DND-41 (cell line): ENCODE measurements at regions not wholly inside any gene's neighbourhood (a gene's known extent, or its start where the extent isn't known, plus 50 kb on each side); places are given as distances from the start of the nearest gene placed in this dataset.

ENCODE experiments used
- ATAC-seq: fragments of 200-7000 bp; cut with Tn5 transposase; 3 replicates; pipeline ENCODE4 v1.9.1; 2021; ENCODE audit warnings: low read depth; ENCODE audit not compliant: insufficient read depth
- DNase-seq: peaks from one replicate; pipeline ENCODE4 v3.0.0-alpha.2; 2020
- H2AFZ ChIP-seq: 2 replicates; pipeline ENCODE4 v1.6.0; 2012; ENCODE audit warnings: low read depth, low read length
- H3K27ac ChIP-seq: 2 replicates; pipeline ENCODE4 v1.5.1; 2012; ENCODE audit warnings: low read length, inconsistent platforms
- H3K27me3 ChIP-seq: fragments of 200-600 bp; sonication (generic); 2 replicates; pipeline ENCODE4 v1.6.0; 2012; ENCODE audit warnings: low read length, mild to moderate bottlenecking, inconsistent platforms; ENCODE audit not compliant: insufficient read depth, poor library complexity
- H3K36me3 ChIP-seq: 2 replicates; pipeline ENCODE4 v1.5.1; 2012; ENCODE audit warnings: low read length, inconsistent platforms; ENCODE audit not compliant: insufficient read depth
- H3K4me1 ChIP-seq: 2 replicates; pipeline ENCODE4 v1.5.1; 2012; ENCODE audit warnings: mild to moderate bottlenecking, low read length; ENCODE audit not compliant: insufficient read depth
- H3K4me2 ChIP-seq: 2 replicates; pipeline ENCODE4 v1.6.0; 2012; ENCODE audit warnings: mild to moderate bottlenecking, moderate library complexity, low read length, inconsistent platforms; ENCODE audit not compliant: insufficient read depth
- H3K4me3 ChIP-seq, 2 experiments: fragments of 200-600 bp in 1 of 2; shearing (Covaris generic) in 1 of 2; 2 replicates each; pipeline ENCODE4 v1.5.1; 2012 to 2016; ENCODE audit warnings: inconsistent platforms in 2 of 2, low read length in 2 of 2, mild to moderate bottlenecking in 2 of 2, low read depth in 1 of 2, moderate library complexity in 1 of 2
- H3K79me2 ChIP-seq: 2 replicates; pipeline ENCODE4 v1.6.0; 2012; ENCODE audit warnings: low read length, inconsistent platforms; ENCODE audit not compliant: insufficient read depth
- H3K9ac ChIP-seq: 2 replicates; pipeline ENCODE4 v1.6.0; 2012; ENCODE audit warnings: low read depth, mild to moderate bottlenecking, inconsistent platforms, low read length, moderate library complexity
- H3K9me3 ChIP-seq: 2 replicates; pipeline ENCODE4 v1.5.1; 2012; ENCODE audit warnings: low read length, moderate library complexity, mild to moderate bottlenecking, inconsistent platforms; ENCODE audit not compliant: insufficient read depth, severe bottlenecking
- H4K20me1 ChIP-seq: 2 replicates; pipeline ENCODE4 v1.6.0; 2012; ENCODE audit warnings: low read length; ENCODE audit not compliant: insufficient read depth
- CTCF ChIP-seq: IDR thresholded peaks from 2 replicates; pipeline ENCODE4 v1.5.1; 2012; ENCODE audit warnings: borderline replicate concordance, low read length, moderate library complexity, mild to moderate bottlenecking; ENCODE audit not compliant: poor library complexity, severe bottlenecking; ENCODE audit errors: extremely low read depth
- EZH2 ChIP-seq: IDR thresholded peaks from 3 replicates; pipeline ENCODE4 v1.6.1; 2012; ENCODE audit warnings: borderline replicate concordance, low read depth, mild to moderate bottlenecking, moderate library complexity, low read length, inconsistent platforms; ENCODE audit not compliant: severe bottlenecking

DNA sequence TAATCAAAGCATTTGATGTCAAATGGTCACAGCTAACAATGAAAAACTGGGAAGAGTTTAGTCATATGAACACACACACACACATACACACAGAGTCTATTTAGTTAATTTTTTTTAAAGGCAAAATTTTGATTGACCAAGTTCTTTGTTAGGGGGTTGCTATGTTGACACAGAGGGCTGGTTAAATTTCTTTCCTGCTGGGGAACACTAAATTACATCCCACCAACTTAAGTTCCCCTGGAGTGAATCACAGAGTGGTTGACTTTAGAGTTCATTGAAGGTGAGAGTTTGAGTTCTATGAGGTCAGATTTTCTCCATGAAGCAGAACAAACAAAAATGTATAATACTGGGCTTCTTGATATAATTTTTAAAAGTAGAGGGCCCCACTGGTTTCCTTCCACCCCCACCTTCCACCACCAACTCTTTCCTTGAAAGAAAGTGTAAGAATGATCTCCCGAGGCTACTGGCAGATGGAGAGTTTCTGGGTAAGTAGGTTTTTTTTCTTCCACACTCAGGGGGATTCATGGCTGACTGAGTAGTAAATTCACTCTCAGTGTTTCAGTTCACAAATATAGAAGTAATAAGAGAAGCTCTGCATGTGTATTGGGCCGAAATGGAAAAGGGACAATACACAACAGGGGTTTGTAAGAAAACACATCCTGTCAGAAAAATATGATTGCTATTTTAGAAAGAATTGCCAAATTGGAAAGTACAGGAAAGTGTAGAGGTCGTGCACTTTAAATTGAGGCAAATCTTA is 917.0 kb upstream of the LCORL start:
- Histone ChIP-seq H3K36me3 (no peaks in the 10 kb centered on the region), H3K4me2 (no peak overlapping the region), H3K4me1 (no peaks in the 10 kb centered on the region), H3K27me3 (no peaks in the 10 kb centered on the region), H3K27ac (no peak overlapping the region), H3K9me3 (no peaks in the 10 kb centered on the region), H3K9ac (no peak overlapping the region), H3K79me2 (no peaks in the 10 kb centered on the region), H2AFZ (no peak overlapping the region), H4K20me1 (no peaks in the 10 kb centered on the region), H3K4me3 (no peak overlapping the region)
- no peak for DNase-seq
- no peak for TF ChIP-seq EZH2
- TF ChIP-seq CTCF, result no peak
- ATAC-seq, result no peak

GRCh38 chr4:18937746-18938145 is 916.2 kb upstream of the LCORL start:
- no peaks in the 10 kb centered on the region for H3K27me3 ChIP-seq

GRCh38 chr4:18937080-18937479 is 915.5 kb upstream of the LCORL start:
- Histone ChIP-seq H3K27ac (no peak overlapping the region), H3K79me2 (no peaks in the 10 kb centered on the region), H3K36me3 (no peaks in the 10 kb centered on the region), H3K27me3 (no peaks in the 10 kb centered on the region), H3K4me3 (no peak overlapping the region), H2AFZ (no peak overlapping the region), H3K4me1 (no peaks in the 10 kb centered on the region), H4K20me1 (no peaks in the 10 kb centered on the region), H3K9me3 (no peaks in the 10 kb centered on the region), H3K9ac (no peak overlapping the region), H3K4me2 (no peak overlapping the region)
- ATAC-seq (no peak), DNase-seq (no peak)
- no peak for TF ChIP-seq CTCF
- TF ChIP-seq EZH2, result no peak

More at GRCh38 chr4:18937746-18938145, 916.2 kb upstream of the LCORL start:
- ATAC-seq (no peak), DNase-seq (no peak)
- Histone ChIP-seq H3K9me3 (no peaks in the 10 kb centered on the region), H3K36me3 (no peaks in the 10 kb centered on the region), H3K27ac (no peak overlapping the region), H3K79me2 (no peaks in the 10 kb centered on the region), H3K4me3 (no peak overlapping the region), H3K4me2 (no peak overlapping the region), H4K20me1 (no peaks in the 10 kb centered on the region), H3K4me1 (no peaks in the 10 kb centered on the region), H2AFZ (no peak overlapping the region), H3K9ac (no peak overlapping the region)
- TF ChIP-seq CTCF (no peak), EZH2 (no peak)
